ENCODE measurements at regions not wholly inside any gene's neighbourhood (a gene's known extent, or its start where the extent isn't known, plus 50 kb on each side); places are given as distances from the start of the nearest gene placed in this dataset.
A peak's percentile ranks its signal among the peaks of the same experiment; 100 is the strongest.

DNA sequence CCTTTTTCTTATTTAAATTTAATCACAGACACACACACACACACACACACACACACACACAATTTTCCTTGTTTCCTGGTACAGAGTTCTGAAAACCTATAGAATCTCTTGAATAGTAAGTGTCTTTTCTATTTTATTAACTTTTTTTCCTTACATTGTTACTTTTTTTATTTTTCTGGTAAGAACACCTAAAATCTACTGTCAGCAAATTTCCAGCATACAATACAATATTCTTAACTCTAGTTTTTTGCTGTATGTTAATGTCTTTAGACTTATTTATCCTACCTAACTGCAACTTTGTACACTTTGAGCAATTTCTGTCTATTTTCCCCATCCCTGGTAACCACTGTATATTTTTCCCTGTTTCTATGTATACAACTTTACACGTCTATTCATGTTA, 1179.8 kb downstream of the SLITRK1 start:
- Mint-ChIP-seq H3K36me3 (ENCODE audit: low read depth) (no peaks in the 10 kb centered on the region), H3K27ac (no peak overlapping the region), H3K27me3 (no peaks in the 10 kb centered on the region), H3K9me3 (peaks cover 31% of the 10 kb centered on the region), H3K4me3 (no peak overlapping the region), H3K4me1 (ENCODE audit: low read depth) (no peaks in the 10 kb centered on the region)
- intact Hi-C loops (cut with micrococcal nuclease) = no loop called here

DNA sequence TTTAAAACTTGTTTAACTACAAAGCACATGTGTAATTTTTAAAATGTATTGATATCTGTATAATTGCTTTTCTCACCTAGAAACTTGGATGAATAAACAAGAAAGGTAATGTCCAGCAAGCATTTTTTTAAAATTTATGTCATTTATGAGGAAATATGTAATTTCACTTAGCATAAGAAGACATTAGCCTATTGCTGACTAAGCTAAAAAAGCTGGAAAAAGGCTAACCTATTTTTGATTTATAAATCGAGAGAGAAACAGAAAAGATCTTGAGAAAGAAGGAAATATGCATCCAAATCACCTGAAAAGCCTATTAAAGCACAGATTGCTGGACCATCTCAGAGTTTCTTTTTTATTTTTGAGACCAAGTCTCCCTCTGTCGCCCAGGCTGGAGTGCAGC, 1181.3 kb downstream of the SLITRK1 start:
- H3K9me3 Mint-ChIP-seq = peaks cover 18% of the 10 kb centered on the region

DNA sequence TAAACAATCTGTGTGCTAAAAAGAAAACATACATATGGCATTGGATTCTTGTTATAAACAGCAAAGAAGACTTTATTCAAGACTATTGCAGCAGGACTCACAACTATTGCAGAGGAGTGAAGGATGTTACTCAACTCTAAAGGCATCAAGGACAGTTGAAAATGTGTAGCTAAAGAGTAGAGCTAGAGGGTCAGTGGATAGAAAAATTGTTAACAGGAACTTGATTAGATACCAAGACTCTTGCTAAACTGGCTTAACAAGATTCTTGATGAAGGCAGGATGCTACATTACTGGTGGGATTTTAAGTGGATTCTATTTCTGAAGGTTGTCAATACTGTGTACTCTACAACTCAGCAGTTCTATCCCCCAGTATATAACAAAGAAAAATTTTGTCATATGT, 1183.3 kb downstream of the SLITRK1 start:
- Mint-ChIP-seq H3K27ac (no peak overlapping the region), H3K4me1 (ENCODE audit: low read depth) (no peaks in the 10 kb centered on the region)
- intact Hi-C loops (cut with micrococcal nuclease) = no loop called here

More for the DNA sequence above, 1181.3 kb downstream of the SLITRK1 start:
- no peaks in the 10 kb centered on the region for H3K27me3 Mint-ChIP-seq
- H3K4me3 Mint-ChIP-seq = no peak overlapping the region
- H3K4me1 Mint-ChIP-seq (ENCODE audit: low read depth) = no peaks in the 10 kb centered on the region
- H3K36me3 Mint-ChIP-seq (ENCODE audit: low read depth) = no peaks in the 10 kb centered on the region
- intact Hi-C loops (cut with micrococcal nuclease) = no loop called here
- H3K27ac Mint-ChIP-seq = no peak overlapping the region

DNA sequence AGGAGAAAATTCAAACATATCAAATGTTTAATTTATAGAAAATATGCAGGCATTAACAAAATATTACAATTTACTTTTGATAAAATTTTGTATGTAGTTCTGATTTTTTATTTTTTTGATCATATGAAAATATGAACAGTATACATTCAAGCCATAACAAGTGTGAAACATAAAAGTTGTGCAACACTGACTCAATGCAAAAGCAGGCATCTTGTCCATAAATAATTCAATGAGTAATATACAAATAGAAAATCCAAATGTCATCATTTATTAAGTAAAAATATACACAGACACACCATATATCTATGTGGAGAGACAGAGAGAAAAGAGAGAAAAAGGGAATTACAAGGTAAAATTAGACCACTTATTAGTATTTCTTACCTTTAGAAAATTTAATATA, 1183.9 kb downstream of the SLITRK1 start:
- Mint-ChIP-seq H3K4me1 (ENCODE audit: low read depth) (no peaks in the 10 kb centered on the region), H3K27ac (no peak overlapping the region), H3K9me3 (peaks cover 17% of the 10 kb centered on the region)

More for the DNA sequence above, 1183.3 kb downstream of the SLITRK1 start:
- Mint-ChIP-seq H3K4me3 (no peak overlapping the region), H3K9me3 (peaks cover 13% of the 10 kb centered on the region), H3K27me3 (no peaks in the 10 kb centered on the region), H3K36me3 (ENCODE audit: low read depth) (no peaks in the 10 kb centered on the region)

DNA sequence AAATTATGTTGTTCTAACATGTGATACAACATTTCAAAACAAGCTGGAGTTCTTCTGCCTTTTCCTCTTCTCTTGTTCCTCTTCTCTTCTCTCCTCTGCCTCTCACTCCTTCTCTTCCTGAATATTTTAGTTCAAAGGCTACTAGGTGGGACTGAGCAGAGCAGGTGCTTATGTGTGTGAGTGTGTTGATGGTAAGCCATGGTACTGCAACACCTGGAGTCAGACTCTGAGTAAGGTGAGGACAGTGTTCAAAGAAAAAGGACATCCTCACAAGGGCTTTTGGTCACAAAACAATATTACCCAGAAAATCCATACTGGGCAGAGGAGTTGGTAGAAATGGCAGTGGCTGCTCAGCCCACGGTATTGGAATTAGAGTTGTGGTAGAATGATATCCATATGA, 1188.7 kb downstream of the SLITRK1 start:
- H3K4me3 Mint-ChIP-seq = no peak overlapping the region
- H3K36me3 Mint-ChIP-seq (ENCODE audit: low read depth) = no peaks in the 10 kb centered on the region
- no peaks in the 10 kb centered on the region for H3K27me3 Mint-ChIP-seq
- no peaks in the 10 kb centered on the region for H3K4me1 Mint-ChIP-seq (ENCODE audit: low read depth)
- intact Hi-C loops (cut with micrococcal nuclease) = no loop called here
- peaks cover 9% of the 10 kb centered on the region for H3K9me3 Mint-ChIP-seq
- H3K27ac Mint-ChIP-seq = no peak overlapping the region

More for the DNA sequence above, 1183.9 kb downstream of the SLITRK1 start:
- H3K27me3 Mint-ChIP-seq = no peaks in the 10 kb centered on the region
- no peaks in the 10 kb centered on the region for H3K36me3 Mint-ChIP-seq (ENCODE audit: low read depth)
- intact Hi-C loops (cut with micrococcal nuclease) = no loop called here
- no peak overlapping the region for H3K4me3 Mint-ChIP-seq

DNA sequence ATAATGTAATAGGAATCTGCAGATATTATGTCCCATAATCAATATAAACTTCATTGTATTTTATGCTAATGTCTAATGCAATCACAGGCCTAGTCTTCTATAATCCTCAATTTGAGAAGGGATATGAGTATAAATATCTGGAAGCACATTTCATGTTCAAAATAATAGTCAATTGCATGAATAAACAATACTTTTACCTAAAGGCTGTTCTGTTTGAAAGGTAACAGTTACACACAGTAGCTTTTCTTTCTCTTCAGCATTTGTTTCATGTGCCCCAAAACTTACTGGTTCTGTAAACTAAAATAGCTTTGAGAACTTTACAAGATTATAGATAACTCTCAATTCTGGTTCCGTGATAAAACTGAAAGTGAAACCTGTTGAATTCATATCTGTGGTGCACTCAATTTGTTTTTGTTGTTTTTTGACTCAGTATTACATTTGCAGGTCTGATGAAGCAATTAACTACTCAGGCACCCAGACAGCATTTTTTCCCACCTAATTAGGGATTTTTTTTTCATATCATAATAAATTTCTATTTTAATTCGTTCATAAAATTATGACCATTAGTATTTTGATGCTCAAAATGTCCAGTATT, 1193.8 kb downstream of the SLITRK1 start:
- Mint-ChIP-seq H3K4me3 (peak overlapping the region; percentile 42), H3K27me3 (no peaks in the 10 kb centered on the region), H3K27ac (no peak overlapping the region), H3K9me3 (peaks cover 4% of the 10 kb centered on the region), H3K4me1 (ENCODE audit: low read depth) (no peaks in the 10 kb centered on the region), H3K36me3 (ENCODE audit: low read depth) (no peaks in the 10 kb centered on the region)
- intact Hi-C loops (cut with micrococcal nuclease) = no loop called here

DNA sequence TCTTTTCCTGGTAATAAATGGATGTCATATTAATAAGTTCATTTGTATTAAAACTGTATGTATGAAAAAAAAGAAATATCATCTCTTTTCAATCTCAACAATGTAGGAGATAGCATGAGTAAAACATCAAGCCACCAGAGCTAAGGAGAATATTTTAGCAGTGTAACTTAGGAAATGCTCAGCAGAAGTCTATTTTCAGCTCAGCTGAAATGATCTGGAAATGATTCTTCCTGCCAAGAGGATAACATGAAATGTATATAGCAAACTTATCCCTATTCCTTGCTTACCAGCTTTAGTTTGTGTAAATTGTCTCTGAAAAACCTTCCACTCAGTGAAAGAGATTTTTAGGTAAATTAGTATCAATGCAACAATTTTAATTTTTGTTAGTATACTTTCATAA, 1194.4 kb downstream of the SLITRK1 start:
- H3K4me3 Mint-ChIP-seq = no peak overlapping the region
- intact Hi-C loops (cut with micrococcal nuclease) = no loop called here

DNA sequence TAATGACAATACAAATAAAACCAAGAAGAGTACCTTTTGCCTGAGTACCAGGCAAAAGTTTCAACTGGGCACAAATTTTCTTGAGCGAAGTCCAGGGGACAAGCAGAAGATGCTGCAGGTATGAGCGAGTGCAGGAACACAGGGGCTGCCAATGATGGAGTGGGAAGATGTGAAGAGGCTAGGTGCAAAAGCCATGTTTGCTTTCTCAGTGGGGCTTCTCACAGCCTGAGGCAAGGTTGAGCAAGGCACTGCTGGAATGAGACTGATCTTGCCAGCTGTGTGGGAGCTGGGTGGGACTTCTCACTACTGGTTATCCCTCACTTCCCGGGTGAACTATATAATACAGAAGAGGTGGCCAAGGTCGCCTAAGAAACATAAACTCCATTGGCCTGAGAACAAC, 1200.7 kb downstream of the SLITRK1 start:
- H3K27ac Mint-ChIP-seq = no peak overlapping the region
- intact Hi-C loops (cut with micrococcal nuclease) = no loop called here

More for the DNA sequence above, 1194.4 kb downstream of the SLITRK1 start:
- H3K27me3 Mint-ChIP-seq = no peaks in the 10 kb centered on the region
- H3K9me3 Mint-ChIP-seq = peaks cover 8% of the 10 kb centered on the region
- no peaks in the 10 kb centered on the region for H3K36me3 Mint-ChIP-seq (ENCODE audit: low read depth)
- no peak overlapping the region for H3K27ac Mint-ChIP-seq
- H3K4me1 Mint-ChIP-seq (ENCODE audit: low read depth) = no peaks in the 10 kb centered on the region

DNA sequence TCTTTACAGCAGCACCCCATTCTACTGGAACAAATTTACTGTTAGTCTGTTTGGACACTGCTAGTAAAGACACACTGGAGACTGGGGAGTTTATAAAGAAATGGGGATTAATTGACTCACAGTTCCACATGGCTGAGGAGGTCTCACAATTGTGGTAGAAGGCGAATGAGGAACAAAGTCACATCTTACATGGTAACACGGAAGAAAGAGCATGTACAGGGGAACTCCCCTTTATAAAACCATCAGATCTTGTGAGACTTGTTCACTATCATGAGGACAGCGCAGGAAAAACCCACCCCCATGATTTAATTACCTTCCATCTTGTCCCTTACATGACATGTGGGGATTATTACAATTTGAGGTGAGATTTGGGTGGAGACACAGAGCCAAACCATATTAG, 1204.2 kb downstream of the SLITRK1 start:
- Mint-ChIP-seq H3K27ac (no peak overlapping the region), H3K27me3 (no peaks in the 10 kb centered on the region), H3K4me3 (no peak overlapping the region), H3K4me1 (ENCODE audit: low read depth) (no peaks in the 10 kb centered on the region), H3K36me3 (ENCODE audit: low read depth) (no peaks in the 10 kb centered on the region), H3K9me3 (peaks cover 16% of the 10 kb centered on the region)
- intact Hi-C loops (cut with micrococcal nuclease) = no loop called here

More for the DNA sequence above, 1200.7 kb downstream of the SLITRK1 start:
- Mint-ChIP-seq H3K4me3 (no peak overlapping the region), H3K36me3 (ENCODE audit: low read depth) (no peaks in the 10 kb centered on the region), H3K4me1 (ENCODE audit: low read depth) (no peaks in the 10 kb centered on the region), H3K27me3 (no peaks in the 10 kb centered on the region), H3K9me3 (peaks cover 22% of the 10 kb centered on the region)

DNA sequence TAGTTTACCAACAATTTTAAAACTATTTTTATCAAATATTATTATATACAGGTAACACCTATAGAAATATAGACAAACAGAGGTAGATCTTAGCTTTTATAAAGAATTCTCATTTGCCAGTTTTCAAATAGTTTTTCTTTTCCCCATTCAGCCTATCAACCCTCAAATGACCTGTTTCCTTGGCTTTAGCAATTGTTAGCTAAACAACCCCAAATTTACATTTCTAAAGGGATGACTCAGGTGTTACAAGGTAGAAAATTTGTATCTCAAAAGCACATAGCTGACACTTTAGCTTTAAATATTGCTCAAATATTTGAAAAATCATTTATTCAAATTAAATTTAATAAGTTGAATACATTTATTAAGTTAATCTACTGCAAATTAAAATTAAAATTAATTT, 1207.2 kb downstream of the SLITRK1 start:
- intact Hi-C loops (cut with micrococcal nuclease) = no loop called here
- no peaks in the 10 kb centered on the region for H3K27me3 Mint-ChIP-seq
- no peak overlapping the region for H3K4me3 Mint-ChIP-seq
- H3K27ac Mint-ChIP-seq = no peak overlapping the region
- H3K9me3 Mint-ChIP-seq = no peaks in the 10 kb centered on the region
- H3K4me1 Mint-ChIP-seq (ENCODE audit: low read depth) = no peaks in the 10 kb centered on the region
- H3K36me3 Mint-ChIP-seq (ENCODE audit: low read depth) = no peaks in the 10 kb centered on the region

DNA sequence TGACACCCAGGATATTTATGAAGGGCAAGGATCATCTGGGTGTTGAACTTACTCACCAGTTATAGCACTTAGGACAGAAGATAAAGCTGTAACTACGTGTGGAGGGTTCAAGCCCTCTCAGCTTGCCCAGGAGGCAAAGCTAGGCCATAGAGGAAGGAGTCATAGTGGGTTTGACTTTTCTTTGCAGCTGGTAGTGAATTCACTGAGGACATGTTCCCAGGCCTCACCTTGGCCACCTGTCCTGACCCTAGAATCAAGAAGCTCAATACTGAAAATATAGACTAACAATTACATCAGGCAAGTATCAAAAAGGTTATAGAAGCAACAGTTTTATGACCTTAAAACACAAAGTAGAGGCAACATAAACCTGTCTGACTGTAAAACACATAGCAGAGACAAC, 1207.7 kb downstream of the SLITRK1 start:
- Mint-ChIP-seq H3K4me3 (no peak overlapping the region), H3K4me1 (ENCODE audit: low read depth) (no peaks in the 10 kb centered on the region), H3K27ac (no peak overlapping the region), H3K27me3 (no peaks in the 10 kb centered on the region), H3K9me3 (no peaks in the 10 kb centered on the region), H3K36me3 (ENCODE audit: low read depth) (no peaks in the 10 kb centered on the region)
- intact Hi-C loops (cut with micrococcal nuclease) = no loop called here

DNA sequence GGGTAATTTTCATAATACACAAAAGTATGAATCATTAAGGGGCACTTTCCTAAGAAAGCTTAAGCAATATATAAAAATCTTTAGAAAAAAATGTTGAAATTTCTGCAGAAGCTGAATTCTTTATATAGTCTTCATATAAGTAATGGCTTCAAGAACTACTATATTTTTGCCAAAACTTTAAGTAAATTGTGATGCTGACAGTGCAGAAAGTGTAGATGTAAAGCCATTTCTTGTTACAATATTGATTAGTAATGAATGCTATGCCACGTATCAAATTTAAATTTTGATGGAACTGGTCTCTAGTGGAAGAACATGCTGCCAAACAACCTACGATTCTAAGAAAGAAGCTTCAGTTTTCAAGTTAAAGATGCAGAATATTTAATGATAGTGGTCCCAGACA, 1210.0 kb downstream of the SLITRK1 start:
- Mint-ChIP-seq H3K36me3 (ENCODE audit: low read depth) (no peaks in the 10 kb centered on the region), H3K27ac (no peak overlapping the region), H3K27me3 (no peaks in the 10 kb centered on the region), H3K4me3 (no peak overlapping the region), H3K9me3 (no peaks in the 10 kb centered on the region), H3K4me1 (ENCODE audit: low read depth) (no peaks in the 10 kb centered on the region)
- intact Hi-C loops (cut with micrococcal nuclease) = no loop called here

DNA sequence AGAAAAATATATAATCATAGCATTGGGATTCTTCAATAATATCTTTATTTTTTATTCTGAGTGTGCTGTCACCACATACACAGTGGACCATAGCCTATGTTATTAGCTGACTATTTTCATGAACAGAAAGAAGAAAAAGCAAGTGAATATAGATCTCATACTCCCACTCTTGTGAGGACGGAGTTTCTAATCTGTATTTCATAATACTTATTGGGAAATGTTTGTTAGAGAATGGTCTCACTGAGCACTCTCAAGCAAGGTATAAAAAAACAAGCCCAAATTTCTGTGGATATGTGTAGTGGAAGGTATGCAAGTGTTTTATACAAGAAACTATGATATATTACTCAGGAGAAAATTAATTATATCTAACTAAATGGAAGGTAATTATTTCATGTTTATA, 1218.1 kb downstream of the SLITRK1 start:
- Mint-ChIP-seq H3K36me3 (ENCODE audit: low read depth) (no peaks in the 10 kb centered on the region), H3K27ac (no peak overlapping the region), H3K27me3 (no peaks in the 10 kb centered on the region), H3K4me1 (ENCODE audit: low read depth) (no peaks in the 10 kb centered on the region), H3K4me3 (no peak overlapping the region), H3K9me3 (peaks cover 21% of the 10 kb centered on the region)
- intact Hi-C loops (cut with micrococcal nuclease) = no loop called here

DNA sequence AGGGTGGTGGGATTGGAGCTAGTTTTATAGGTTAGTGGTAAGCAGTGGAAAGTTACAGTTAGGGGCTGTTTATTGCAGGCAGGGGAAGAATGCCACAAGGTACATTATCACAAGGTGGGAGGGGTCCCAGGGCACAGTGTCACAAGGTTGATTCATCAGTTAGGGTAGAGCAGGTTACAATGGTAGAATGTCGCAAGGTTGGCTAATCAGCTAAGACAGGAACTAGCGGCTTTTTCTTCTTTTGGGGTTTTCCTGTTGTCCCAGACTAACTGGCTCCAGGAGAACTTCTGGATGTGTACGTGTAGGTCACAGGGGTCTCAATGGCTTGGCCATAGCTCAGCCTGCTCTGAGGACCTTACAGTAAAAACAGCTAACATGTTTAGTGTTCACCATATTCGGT, 1221.1 kb downstream of the SLITRK1 start:
- Mint-ChIP-seq H3K4me3 (no peak overlapping the region), H3K27me3 (no peaks in the 10 kb centered on the region), H3K4me1 (ENCODE audit: low read depth) (no peaks in the 10 kb centered on the region), H3K27ac (no peak overlapping the region), H3K36me3 (ENCODE audit: low read depth) (no peaks in the 10 kb centered on the region), H3K9me3 (peaks cover 28% of the 10 kb centered on the region)
- intact Hi-C loops (cut with micrococcal nuclease) = no loop called here

DNA sequence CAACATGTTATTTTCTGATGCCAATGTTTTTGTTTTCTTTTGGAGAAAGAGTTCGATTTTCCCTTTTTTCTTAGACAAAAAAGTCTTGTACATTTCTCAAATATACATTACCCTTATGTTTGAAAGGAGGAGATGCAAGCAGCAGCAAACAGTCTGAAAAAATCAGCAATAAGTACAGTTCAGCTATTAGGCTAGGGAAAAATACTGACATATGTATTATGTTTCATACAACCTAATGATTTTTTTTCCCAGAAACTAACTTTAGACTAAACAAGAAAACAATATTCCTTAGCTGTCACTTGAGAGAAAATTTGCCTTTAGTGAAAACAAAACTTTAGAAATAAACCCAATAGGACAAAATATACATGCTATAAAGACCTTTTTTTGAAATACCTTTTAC, 1223.5 kb downstream of the SLITRK1 start:
- intact Hi-C loops (cut with micrococcal nuclease) = no loop called here
- no peak overlapping the region for H3K27ac Mint-ChIP-seq
- no peaks in the 10 kb centered on the region for H3K27me3 Mint-ChIP-seq
- no peaks in the 10 kb centered on the region for H3K4me1 Mint-ChIP-seq (ENCODE audit: low read depth)
- peaks cover 28% of the 10 kb centered on the region for H3K9me3 Mint-ChIP-seq
- no peak overlapping the region for H3K4me3 Mint-ChIP-seq
- no peaks in the 10 kb centered on the region for H3K36me3 Mint-ChIP-seq (ENCODE audit: low read depth)

All from dendritic cell treated with granulocyte-macrophage colony-stimulating factor and Interleukin-4, amounts not matched to agents 40 ng/mL and 50 ng/mL, for 4 days (primary cell).